IMR-90 (cell line): ENCODE measurements at regions not wholly inside any gene's neighbourhood (a gene's known extent, or its start where the extent isn't known, plus 50 kb on each side); places are given as distances from the start of the nearest gene placed in this dataset.
"Not testable (repeated sequence)": the region's sequence is repeated elsewhere in the genome, so short reads cannot be mapped to it uniquely, and the experiment has no call there.

ENCODE experiments used
- ATAC-seq: fragments of 200-7000 bp; cut with Tn5 transposase; 2 replicates; pipeline ENCODE4 v1.9.1; 2020; ENCODE audit warnings: low read depth, mild to moderate bottlenecking, moderate library complexity
- BruUV-seq: library from RNA; stranded (reverse); fragments of 400-500 nt; replicated peaks from 2 replicates; lab custom pipeline; 2021; lab: Mats Ljungman, UMichigan
- CTCF ChIA-PET: fragments of 300-600 bp; formaldehyde crosslinking; extraction: SDS; loops from one replicate; lab custom pipeline; 2021; ENCODE audit warnings: antibody characterized with exemption; lab: Yijun Ruan, JAX
- POLR2A ChIA-PET: fragments of 300-600 bp; sonication (Branson Sonifier 250); formaldehyde crosslinking; loops from one replicate; lab custom pipeline; 2022; ENCODE audit warnings: antibody characterized with exemption; ENCODE audit not compliant: unreplicated experiment; lab: Charles Lee
- DNase-seq: peaks from one replicate; pipeline ENCODE4 v3.0.0; 2013
- H2AFZ ChIP-seq: replicated peaks from 2 replicates; pipeline ENCODE3; 2013; ENCODE audit warnings: low read length, mild to moderate bottlenecking; ENCODE audit not compliant: poor library complexity
- H2AK5ac ChIP-seq: 2 replicates; pipeline ENCODE4 v1.6.1; 2013; ENCODE audit warnings: low read depth, low read length, inconsistent platforms
- H2AK9ac ChIP-seq: replicated peaks from 2 replicates; pipeline ENCODE3; 2013; ENCODE audit warnings: mild to moderate bottlenecking, low read depth, low read length, moderate library complexity; ENCODE audit not compliant: poor library complexity
- H2BK120ac ChIP-seq: 2 replicates; pipeline ENCODE4 v1.6.1; 2013; ENCODE audit warnings: low read depth, low read length, inconsistent platforms
- H2BK15ac ChIP-seq: 3 replicates; pipeline ENCODE4 v1.6.1; 2013; ENCODE audit warnings: low read depth, low read length, inconsistent platforms
- H2BK20ac ChIP-seq: 2 replicates; pipeline ENCODE4 v1.6.1; 2013; ENCODE audit warnings: low read depth, mild to moderate bottlenecking, inconsistent platforms, low read length, moderate library complexity
- H2BK5ac ChIP-seq: 2 replicates; pipeline ENCODE4 v1.6.1; 2013; ENCODE audit warnings: mild to moderate bottlenecking, low read depth, low read length, inconsistent platforms; ENCODE audit not compliant: poor library complexity, severe bottlenecking
- H3K14ac ChIP-seq: replicated peaks from 2 replicates; pipeline ENCODE4 v1.6.1; 2013; ENCODE audit warnings: low read depth, low read length, inconsistent platforms
- H3K18ac ChIP-seq: 2 replicates; pipeline ENCODE4 v1.6.1; 2013; ENCODE audit warnings: low read depth, low read length, control low read depth
- H3K23ac ChIP-seq: 2 replicates; pipeline ENCODE4 v1.6.1; 2013; ENCODE audit warnings: low read depth, low read length, inconsistent platforms
- H3K27ac ChIP-seq: 2 replicates; pipeline ENCODE4 v1.5.1; 2013; ENCODE audit warnings: mild to moderate bottlenecking, control low read depth, low read length; ENCODE audit not compliant: insufficient read depth
- H3K27me3 ChIP-seq: 2 replicates; pipeline ENCODE4 v1.6.1; 2013; ENCODE audit warnings: low read length; ENCODE audit not compliant: control insufficient read depth, insufficient read depth
- H3K36me3 ChIP-seq: 2 replicates; pipeline ENCODE4 v1.6.1; 2013; ENCODE audit warnings: low read length, mixed read lengths; ENCODE audit not compliant: control insufficient read depth, insufficient read depth
- H3K4ac ChIP-seq: 2 replicates; pipeline ENCODE4 v1.6.1; 2013; ENCODE audit warnings: low read depth, low read length, inconsistent platforms
- H3K4me1 ChIP-seq: 2 replicates; pipeline ENCODE4 v1.6.1; 2013; ENCODE audit warnings: low read length, mixed read lengths; ENCODE audit not compliant: control insufficient read depth, insufficient read depth
- H3K4me2 ChIP-seq: 2 replicates; pipeline ENCODE4 v1.6.1; 2013; ENCODE audit warnings: low read depth, mild to moderate bottlenecking, control low read depth, low read length, moderate library complexity
- H3K4me3 ChIP-seq: 2 replicates; pipeline ENCODE4 v1.5.1; 2013; ENCODE audit warnings: low read depth, mild to moderate bottlenecking, control low read depth, low read length, moderate library complexity; ENCODE audit not compliant: insufficient read depth
- H3K56ac ChIP-seq: 2 replicates; pipeline ENCODE4 v1.6.1; 2013; ENCODE audit warnings: low read length, inconsistent platforms; ENCODE audit not compliant: insufficient read depth; ENCODE audit errors: extremely low read depth
- H3K79me1 ChIP-seq, 2 experiments: 2 replicates each; pipeline ENCODE4 v1.6.1; 2013; ENCODE audit warnings: low read length in 2 of 2, inconsistent platforms in 1 of 2, low read depth in 1 of 2
- H3K9ac ChIP-seq: 2 replicates; pipeline ENCODE4 v1.6.1; 2013; ENCODE audit warnings: low read depth, low read length, control low read depth
- H3K9me1 ChIP-seq: 2 replicates; pipeline ENCODE4 v1.6.1; 2013; ENCODE audit warnings: low read length, inconsistent platforms; ENCODE audit not compliant: insufficient read depth
- H3K9me3 ChIP-seq: 2 replicates; pipeline ENCODE4 v1.6.1; 2013; ENCODE audit warnings: low read length; ENCODE audit not compliant: control insufficient read depth, insufficient read depth
- H4K20me1 ChIP-seq: 2 replicates; pipeline ENCODE4 v1.6.1; 2013; ENCODE audit warnings: low read length, inconsistent platforms; ENCODE audit not compliant: insufficient read depth
- H4K5ac ChIP-seq: 2 replicates; pipeline ENCODE4 v1.6.1; 2013; ENCODE audit warnings: mild to moderate bottlenecking, low read depth, low read length, control low read depth
- H4K8ac ChIP-seq, 2 experiments: 2 replicates each; pipeline ENCODE4 v1.6.1; 2013; ENCODE audit warnings: low read depth in 2 of 2, low read length in 2 of 2, control low read depth in 1 of 2, inconsistent platforms in 1 of 2
- H4K91ac ChIP-seq: 2 replicates; pipeline ENCODE4 v1.6.1; 2013; ENCODE audit warnings: low read depth, low read length, inconsistent platforms; ENCODE audit not compliant: insufficient read depth
- FOS ChIP-seq: fragments of 150-350 bp; IDR thresholded peaks from 2 replicates; pipeline ENCODE4 v1.6.1; 2016; ENCODE audit warnings: low read depth, low read length
- WGBS, 2 experiments: methylation state at CpG; one replicate each; pipeline versions ENCODE4 v1.1.5 to v1.1.7; 2013; ENCODE audit warnings: missing lambda C conversion rate in 2 of 2; ENCODE audit not compliant: insufficient read length in 1 of 2; ENCODE audit errors: extremely low coverage in 2 of 2; 5-methylcytosine and 5-hydroxymethylcytosine counted together
- dilution Hi-C: fragments of 300-500 bp; cut with HindIII; formaldehyde crosslinking; loops from one replicate; pipeline ENCODE4 v1.14.3; 2018; ENCODE audit warnings: low sequenced_read_pairs; ENCODE audit not compliant: unreplicated experiment
- in situ Hi-C: fragments of 300-500 bp; cut with MboI; formaldehyde crosslinking; loops from 3 replicates; pipeline ENCODE4 v1.14.3; 2019; ENCODE audit warnings: low sequenced_read_pairs, inconsistent platforms, mixed read lengths
- intact Hi-C: fragments of 100-400 bp; cut with micrococcal nuclease; formaldehyde crosslinking; loops from 2 replicates; pipeline ENCODE4 v1.10.0; 2022
- TF ChIP-seq, protein P1 (sequence below): fragments of 150-350 bp; IDR thresholded peaks from 2 replicates; pipeline ENCODE4 v1.6.1; 2017; ENCODE audit warnings: mild to moderate bottlenecking, antibody characterized with exemption, low read length, low read depth

DNA sequence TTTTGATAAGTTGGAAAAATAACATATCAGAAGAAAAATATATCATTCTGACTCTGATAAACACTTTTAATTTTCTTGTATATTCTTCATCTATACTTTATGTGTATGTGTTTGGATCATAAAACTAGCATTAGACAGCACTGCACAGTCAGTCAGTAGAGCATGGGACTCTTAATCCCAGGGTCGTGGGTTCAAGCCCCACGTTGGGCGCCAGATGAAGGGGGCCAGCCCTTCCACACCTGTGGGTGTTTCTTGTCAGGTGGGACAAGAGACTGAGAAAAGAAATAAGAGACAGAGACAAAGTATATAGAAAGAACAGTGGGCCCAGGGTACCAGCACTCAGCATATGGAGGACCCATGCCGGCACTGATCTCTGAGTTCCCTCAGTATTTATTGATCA is 546.0 kb upstream of the NR2F2 start:
- Histone ChIP-seq H3K4me1 (no peaks in the 10 kb centered on the region), H4K5ac (no peak overlapping the region), H2BK15ac (no peak overlapping the region), H4K20me1 (no peaks in the 10 kb centered on the region), H3K36me3 (no peaks in the 10 kb centered on the region), H3K27ac (no peak overlapping the region), H3K14ac (no peak overlapping the region), H3K4me3 (no peak overlapping the region), H4K8ac (no peak overlapping the region), H3K79me1 (no peaks in the 10 kb centered on the region), H3K27me3 (no peaks in the 10 kb centered on the region), H3K9me3 (peaks cover 22% of the 10 kb centered on the region), H3K4ac (no peak overlapping the region), H3K9me1 (no peaks in the 10 kb centered on the region), H2BK5ac (no peak overlapping the region), H4K91ac (no peak overlapping the region), H3K23ac (no peak overlapping the region), H2AK5ac (no peak overlapping the region), H2BK120ac (no peak overlapping the region), H3K18ac (no peak overlapping the region), H2AFZ (no peak overlapping the region), H2BK20ac (no peak overlapping the region), H2AK9ac (no peak overlapping the region), H3K4me2 (no peak overlapping the region), H3K9ac (no peak overlapping the region), H3K56ac (no peak overlapping the region)
- BruUV-seq: no TSS peak
- ChIA-PET POLR2A (no interaction called here), CTCF (no interaction called here)
- TF ChIP-seq, protein P1, sequence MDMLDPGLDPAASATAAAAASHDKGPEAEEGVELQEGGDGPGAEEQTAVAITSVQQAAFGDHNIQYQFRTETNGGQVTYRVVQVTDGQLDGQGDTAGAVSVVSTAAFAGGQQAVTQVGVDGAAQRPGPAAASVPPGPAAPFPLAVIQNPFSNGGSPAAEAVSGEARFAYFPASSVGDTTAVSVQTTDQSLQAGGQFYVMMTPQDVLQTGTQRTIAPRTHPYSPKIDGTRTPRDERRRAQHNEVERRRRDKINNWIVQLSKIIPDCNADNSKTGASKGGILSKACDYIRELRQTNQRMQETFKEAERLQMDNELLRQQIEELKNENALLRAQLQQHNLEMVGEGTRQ: no peak
- no peak for TF ChIP-seq FOS
- ATAC-seq: no peak
- intact Hi-C loops (no loop called here), dilution Hi-C loops (no loop called here), in situ Hi-C loops (no loop called here)
- WGBS, 2 experiments: no CpG with 5 or more reads among the region's 4 CpGs
- DNase-seq: no peak

DNA sequence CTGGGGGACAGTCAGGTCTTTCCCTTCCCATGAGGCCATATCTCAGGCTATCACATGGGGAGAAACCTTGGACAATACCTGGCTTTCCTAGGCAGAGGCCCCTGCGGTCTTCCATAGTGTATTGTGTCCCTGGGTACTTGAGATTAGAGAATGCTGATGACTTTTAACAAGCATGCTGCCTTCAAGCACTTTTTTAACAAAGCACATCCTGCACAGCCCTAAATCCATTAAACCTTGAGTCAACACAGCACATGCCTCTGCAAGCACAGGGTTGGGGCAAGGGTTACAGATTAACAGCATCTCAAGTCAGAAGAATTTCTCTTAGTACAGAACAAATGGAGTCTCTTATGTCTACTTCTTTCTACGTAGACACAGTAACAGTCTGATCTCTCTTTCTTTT is 545.2 kb upstream of the NR2F2 start:
- CTCF ChIA-PET, POLR2A ChIA-PET, ATAC-seq, H2BK120ac ChIP-seq, DNase-seq, H3K18ac ChIP-seq, H3K4me3 ChIP-seq, dilution Hi-C loops, H3K4me2 ChIP-seq, H2AFZ ChIP-seq, H4K5ac ChIP-seq, H2AK5ac ChIP-seq, H3K27me3 ChIP-seq, H3K56ac ChIP-seq, intact Hi-C loops, H4K91ac ChIP-seq, H3K79me1 ChIP-seq, H3K9me1 ChIP-seq, H3K23ac ChIP-seq, BruUV-seq, H3K36me3 ChIP-seq, H2BK15ac ChIP-seq, H3K4ac ChIP-seq, H3K9ac ChIP-seq, H4K20me1 ChIP-seq, H2AK9ac ChIP-seq, in situ Hi-C loops, H2BK5ac ChIP-seq, H3K14ac ChIP-seq, H3K27ac ChIP-seq, H4K8ac ChIP-seq, H2BK20ac ChIP-seq, H3K4me1 ChIP-seq: not testable (repeated sequence)
- peaks cover 22% of the 10 kb centered on the region for H3K9me3 ChIP-seq
- WGBS, 2 experiments: no CpG with 5 or more reads among the region's 2 CpGs
